ENCODE measurements at regions not wholly inside any gene's neighbourhood (a gene's known extent, or its start where the extent isn't known, plus 50 kb on each side); places are given as distances from the start of the nearest gene placed in this dataset.

GRCh38 chr11:103825469-103825868 is 211.0 kb upstream of the DDI1 start (continued):
- TF ChIP-seq CREB5 (CRISPR knock-in tag; IDR thresholded peaks at IDR 0.05; ENCODE audit: low read depth) (no peak), SNAI2 (CRISPR knock-in tag; IDR thresholded peaks at IDR 0.05) (no peak), ZC3H10 (CRISPR knock-in tag; IDR thresholded peaks at IDR 0.05) (no peak), TOX (CRISPR knock-in tag; IDR thresholded peaks at IDR 0.05; ENCODE audit: borderline replicate concordance) (no peak)
- TF ChIP-seq, protein P1, sequence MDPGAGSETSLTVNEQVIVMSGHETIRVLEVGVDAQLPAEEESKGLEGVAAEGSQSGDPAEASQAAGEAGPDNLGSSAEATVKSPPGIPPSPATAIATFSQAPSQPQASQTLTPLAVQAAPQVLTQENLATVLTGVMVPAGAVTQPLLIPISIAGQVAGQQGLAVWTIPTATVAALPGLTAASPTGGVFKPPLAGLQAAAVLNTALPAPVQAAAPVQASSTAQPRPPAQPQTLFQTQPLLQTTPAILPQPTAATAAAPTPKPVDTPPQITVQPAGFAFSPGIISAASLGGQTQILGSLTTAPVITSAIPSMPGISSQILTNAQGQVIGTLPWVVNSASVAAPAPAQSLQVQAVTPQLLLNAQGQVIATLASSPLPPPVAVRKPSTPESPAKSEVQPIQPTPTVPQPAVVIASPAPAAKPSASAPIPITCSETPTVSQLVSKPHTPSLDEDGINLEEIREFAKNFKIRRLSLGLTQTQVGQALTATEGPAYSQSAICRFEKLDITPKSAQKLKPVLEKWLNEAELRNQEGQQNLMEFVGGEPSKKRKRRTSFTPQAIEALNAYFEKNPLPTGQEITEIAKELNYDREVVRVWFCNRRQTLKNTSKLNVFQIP (CRISPR knock-in tag; IDR thresholded peaks at IDR 0.05; ENCODE audit: borderline replicate concordance, low read depth) = no peak

DNA sequence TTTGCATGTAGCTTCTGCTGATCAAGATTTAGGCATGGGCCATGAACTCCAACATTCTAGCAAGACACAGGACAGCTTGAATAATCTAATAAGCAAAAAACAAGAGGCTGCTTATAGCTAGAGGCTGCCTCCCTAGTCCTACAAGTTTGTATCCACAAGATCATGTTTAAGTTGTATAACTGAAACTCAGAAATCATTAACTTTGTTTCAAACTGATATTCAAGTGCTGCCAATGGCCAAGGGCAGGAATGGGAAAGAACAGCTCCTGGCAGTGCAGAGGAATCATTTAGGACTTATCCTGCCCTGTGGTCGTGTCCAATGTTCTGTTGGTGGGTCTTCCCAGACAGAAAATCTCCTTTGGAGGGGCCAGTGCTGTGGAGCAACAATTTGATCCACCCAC is 209.6 kb upstream of the DDI1 start:
- TF ChIP-seq TCF4 (CRISPR knock-in tag; IDR thresholded peaks at IDR 0.05; ENCODE audit: borderline replicate concordance) = no peak
- TF ChIP-seq TOX (CRISPR knock-in tag; IDR thresholded peaks at IDR 0.05; ENCODE audit: borderline replicate concordance) = no peak
- TF ChIP-seq ARNTL (CRISPR knock-in tag; IDR thresholded peaks at IDR 0.05; ENCODE audit: borderline replicate concordance, low read depth) = no peak
- no peak for TF ChIP-seq ZFP30 (CRISPR knock-in tag; IDR thresholded peaks at IDR 0.05)
- no peak for TF ChIP-seq BACH2 (CRISPR knock-in tag; IDR thresholded peaks at IDR 0.05; ENCODE audit: borderline replicate concordance)
- TF ChIP-seq, protein P2, sequence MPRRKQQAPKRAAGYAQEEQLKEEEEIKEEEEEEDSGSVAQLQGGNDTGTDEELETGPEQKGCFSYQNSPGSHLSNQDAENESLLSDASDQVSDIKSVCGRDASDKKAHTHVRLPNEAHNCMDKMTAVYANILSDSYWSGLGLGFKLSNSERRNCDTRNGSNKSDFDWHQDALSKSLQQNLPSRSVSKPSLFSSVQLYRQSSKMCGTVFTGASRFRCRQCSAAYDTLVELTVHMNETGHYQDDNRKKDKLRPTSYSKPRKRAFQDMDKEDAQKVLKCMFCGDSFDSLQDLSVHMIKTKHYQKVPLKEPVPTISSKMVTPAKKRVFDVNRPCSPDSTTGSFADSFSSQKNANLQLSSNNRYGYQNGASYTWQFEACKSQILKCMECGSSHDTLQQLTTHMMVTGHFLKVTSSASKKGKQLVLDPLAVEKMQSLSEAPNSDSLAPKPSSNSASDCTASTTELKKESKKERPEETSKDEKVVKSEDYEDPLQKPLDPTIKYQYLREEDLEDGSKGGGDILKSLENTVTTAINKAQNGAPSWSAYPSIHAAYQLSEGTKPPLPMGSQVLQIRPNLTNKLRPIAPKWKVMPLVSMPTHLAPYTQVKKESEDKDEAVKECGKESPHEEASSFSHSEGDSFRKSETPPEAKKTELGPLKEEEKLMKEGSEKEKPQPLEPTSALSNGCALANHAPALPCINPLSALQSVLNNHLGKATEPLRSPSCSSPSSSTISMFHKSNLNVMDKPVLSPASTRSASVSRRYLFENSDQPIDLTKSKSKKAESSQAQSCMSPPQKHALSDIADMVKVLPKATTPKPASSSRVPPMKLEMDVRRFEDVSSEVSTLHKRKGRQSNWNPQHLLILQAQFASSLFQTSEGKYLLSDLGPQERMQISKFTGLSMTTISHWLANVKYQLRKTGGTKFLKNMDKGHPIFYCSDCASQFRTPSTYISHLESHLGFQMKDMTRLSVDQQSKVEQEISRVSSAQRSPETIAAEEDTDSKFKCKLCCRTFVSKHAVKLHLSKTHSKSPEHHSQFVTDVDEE (CRISPR knock-in tag; IDR thresholded peaks at IDR 0.05) = no peak
- no peak for TF ChIP-seq CSDC2 (CRISPR knock-in tag; IDR thresholded peaks at IDR 0.05)
- no peak for TF ChIP-seq CREB5 (CRISPR knock-in tag; IDR thresholded peaks at IDR 0.05; ENCODE audit: low read depth)
- no peak for TF ChIP-seq OSR1 (CRISPR knock-in tag; IDR thresholded peaks at IDR 0.05)
- TF ChIP-seq ZNF8 (CRISPR knock-in tag; IDR thresholded peaks at IDR 0.05) = no peak
- TF ChIP-seq ZFP3 (CRISPR knock-in tag; IDR thresholded peaks at IDR 0.05) = no peak
- no peak for TF ChIP-seq ESRRG (CRISPR knock-in tag; IDR thresholded peaks at IDR 0.05)
- TF ChIP-seq, protein P3, sequence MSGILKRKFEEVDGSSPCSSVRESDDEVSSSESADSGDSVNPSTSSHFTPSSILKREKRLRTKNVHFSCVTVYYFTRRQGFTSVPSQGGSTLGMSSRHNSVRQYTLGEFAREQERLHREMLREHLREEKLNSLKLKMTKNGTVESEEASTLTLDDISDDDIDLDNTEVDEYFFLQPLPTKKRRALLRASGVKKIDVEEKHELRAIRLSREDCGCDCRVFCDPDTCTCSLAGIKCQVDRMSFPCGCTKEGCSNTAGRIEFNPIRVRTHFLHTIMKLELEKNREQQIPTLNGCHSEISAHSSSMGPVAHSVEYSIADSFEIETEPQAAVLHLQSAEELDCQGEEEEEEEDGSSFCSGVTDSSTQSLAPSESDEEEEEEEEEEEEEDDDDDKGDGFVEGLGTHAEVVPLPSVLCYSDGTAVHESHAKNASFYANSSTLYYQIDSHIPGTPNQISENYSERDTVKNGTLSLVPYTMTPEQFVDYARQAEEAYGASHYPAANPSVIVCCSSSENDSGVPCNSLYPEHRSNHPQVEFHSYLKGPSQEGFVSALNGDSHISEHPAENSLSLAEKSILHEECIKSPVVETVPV (CRISPR knock-in tag; IDR thresholded peaks at IDR 0.05) = no peak
- TF ChIP-seq PPARA (CRISPR knock-in tag; IDR thresholded peaks at IDR 0.05; ENCODE audit: borderline replicate concordance) = no peak
- TF ChIP-seq, protein P1 (CRISPR knock-in tag; IDR thresholded peaks at IDR 0.05; ENCODE audit: borderline replicate concordance, low read depth) = no peak
- no peak for TF ChIP-seq GLIS3 (CRISPR knock-in tag; IDR thresholded peaks at IDR 0.05)
- no peak for TF ChIP-seq ISL1 (CRISPR knock-in tag; IDR thresholded peaks at IDR 0.05)
- no peak for TF ChIP-seq ZNF565 (CRISPR knock-in tag; conservative IDR thresholded peaks at IDR 0.05; ENCODE audit: low read depth)
- ATAC-seq = no peak

DNA sequence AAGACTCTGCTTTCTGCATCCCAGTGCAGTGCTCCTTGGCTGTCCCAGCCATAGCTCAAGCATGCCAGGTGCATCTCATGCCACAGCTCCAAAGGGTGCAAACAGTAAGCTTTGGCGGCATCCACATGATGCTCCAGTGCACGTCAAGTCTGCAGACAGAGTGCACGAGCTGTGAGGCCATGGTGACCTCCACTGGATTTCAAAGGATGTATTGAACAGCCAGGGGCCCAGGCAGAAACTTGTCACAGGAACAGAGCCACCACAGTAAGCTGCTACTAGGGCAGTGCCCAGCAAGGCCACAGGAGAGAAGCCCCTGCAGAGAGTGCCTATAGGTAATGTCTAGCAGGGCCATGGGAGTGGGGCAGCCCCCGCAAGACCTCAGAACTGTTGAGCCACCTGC is 206.8 kb upstream of the DDI1 start:
- ATAC-seq = no peak
- TF ChIP-seq PATZ1 (CRISPR knock-in tag; IDR thresholded peaks at IDR 0.05; ENCODE audit: borderline replicate concordance) (no peak), ZNF70 (CRISPR knock-in tag; IDR thresholded peaks at IDR 0.05) (no peak), ZFP30 (CRISPR knock-in tag; IDR thresholded peaks at IDR 0.05) (no peak), CSDC2 (CRISPR knock-in tag; IDR thresholded peaks at IDR 0.05) (no peak)
